GM19239 (cell line): ENCODE measurements at regions not wholly inside any gene's neighbourhood (a gene's known extent, or its start where the extent isn't known, plus 50 kb on each side); places are given as distances from the start of the nearest gene placed in this dataset.

Source experiments
- DNase-seq: peaks from one replicate; pipeline ENCODE4 v3.0.0; 2011; ENCODE audit warnings: low spot score; ENCODE audit not compliant: insufficient read length
- FAIRE-seq: peaks from 2 replicates; lab custom pipeline; 2011; peaks lifted over from hg19 to GRCh38; lab: Jason Lieb, UNC

DNA sequence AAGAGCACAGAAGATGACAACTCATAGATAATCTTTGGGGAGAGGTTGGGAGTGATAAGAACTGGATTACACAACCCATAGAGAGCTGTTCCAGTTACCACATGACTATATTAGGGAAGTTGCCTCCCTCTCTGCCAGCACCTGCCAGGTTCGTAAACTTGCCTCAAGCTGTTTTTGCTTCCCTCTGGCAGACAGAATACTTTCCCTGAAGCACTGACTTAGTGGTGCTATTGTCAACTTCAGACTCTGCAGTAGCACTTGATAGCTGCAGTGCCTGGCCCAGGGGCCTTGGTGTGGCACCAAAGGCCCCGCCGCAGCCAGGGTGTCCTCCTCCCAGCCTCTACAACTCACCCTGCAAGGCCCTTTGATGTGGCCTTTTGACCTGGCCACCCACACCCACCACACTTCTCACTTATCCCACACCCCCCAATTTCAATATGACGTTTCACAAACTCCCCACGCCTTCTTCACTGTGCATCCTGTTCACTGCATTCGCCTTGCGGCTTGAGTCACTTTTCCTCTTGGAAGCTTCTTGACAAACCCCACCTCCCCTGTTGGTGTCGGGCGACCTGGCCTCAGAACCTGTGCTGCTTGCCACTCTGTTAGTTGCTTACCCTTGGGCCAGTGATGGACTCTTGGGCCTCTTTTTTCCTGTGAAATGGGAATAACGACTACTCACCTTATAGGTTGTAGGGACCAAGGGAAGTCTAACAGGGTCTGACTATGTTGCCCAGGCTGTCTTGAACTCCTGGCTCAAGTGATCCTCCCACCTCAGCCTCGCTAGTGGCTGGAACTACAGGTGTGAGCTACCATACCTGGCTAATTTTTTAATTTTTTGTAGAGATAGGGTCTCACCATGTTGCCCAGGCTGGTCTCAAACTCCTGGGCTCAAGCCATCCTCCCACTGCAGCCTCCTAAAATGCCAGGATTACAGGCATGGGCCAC is 50.2 kb upstream of the PODXL start:
- FAIRE-seq = no peak

More for the DNA sequence above, 50.2 kb upstream of the PODXL start:
- DNase-seq = no peak
